ENCODE measurements at regions not wholly inside any gene's neighbourhood (a gene's known extent, or its start where the extent isn't known, plus 50 kb on each side); places are given as distances from the start of the nearest gene placed in this dataset.

GRCh38 chr1:234836045-234836681 lies 226.2 kb upstream of the IRF2BP2 start:
- TF ChIP-seq ZFX (IDR thresholded peaks at IDR 0.05) = no peak
- no peak for TF ChIP-seq CTCF (IDR thresholded peaks at IDR 0.05 in 2 of 3, conservative IDR thresholded peaks at IDR 0.05 in 1 of 3; ENCODE audit: borderline replicate concordance in 1 of 3, insufficient read depth in 1 of 3, low read depth in 2 of 3, low read length in 2 of 3)
